Activated CD4-positive, CD25-positive, alpha-beta regulatory T cell (primary cell): ENCODE measurements at regions not wholly inside any gene's neighbourhood (a gene's known extent, or its start where the extent isn't known, plus 50 kb on each side); places are given as distances from the start of the nearest gene placed in this dataset.
"Not testable (repeated sequence)": the region's sequence is repeated elsewhere in the genome, so short reads cannot be mapped to it uniquely, and the experiment has no call there.

Experiments used
- DNase-seq, 4 experiments: peaks; one replicate each; lab custom pipeline; 2025; lab: John Stamatoyannopoulos, UW

DNA sequence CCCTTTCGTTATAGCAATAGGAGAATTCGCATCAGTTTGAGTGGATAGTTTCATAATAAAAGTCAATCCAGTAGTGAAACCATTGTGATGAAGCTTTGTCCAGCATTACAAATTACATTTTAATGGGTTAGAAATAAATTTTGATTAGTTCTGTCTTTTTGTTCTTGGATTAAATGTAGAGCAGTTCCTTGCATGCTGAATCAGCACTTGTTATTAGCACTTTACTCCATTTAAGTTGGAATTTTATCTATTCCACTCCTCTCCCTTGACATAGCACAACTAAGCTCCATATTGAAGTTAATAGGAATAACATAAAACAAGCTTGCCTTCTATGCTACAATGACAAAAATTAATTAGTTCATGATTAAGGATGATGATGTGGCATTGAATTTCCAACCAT is 624.1 kb downstream of the CCDC85A start:
- no peak for DNase-seq

DNA sequence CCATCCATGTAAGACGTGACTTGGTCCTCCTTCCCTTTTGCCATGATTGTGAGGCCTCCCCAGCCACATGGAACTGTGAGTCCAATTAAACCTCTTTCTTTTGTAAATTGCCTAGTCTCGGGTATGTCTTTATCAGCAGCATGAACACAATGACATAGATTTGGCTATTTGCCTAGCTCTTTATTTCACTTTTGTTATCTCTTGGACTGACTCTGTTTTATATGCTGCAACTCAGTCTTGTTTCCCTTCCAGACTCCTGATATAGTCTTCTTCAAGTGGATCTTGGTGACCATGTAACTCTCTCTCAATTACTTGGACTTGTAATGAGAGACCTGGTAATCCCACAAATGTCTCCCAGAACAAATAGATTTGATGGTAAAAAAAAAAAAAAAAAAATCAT is 627.6 kb downstream of the CCDC85A start:
- DNase-seq, result no peak

DNA sequence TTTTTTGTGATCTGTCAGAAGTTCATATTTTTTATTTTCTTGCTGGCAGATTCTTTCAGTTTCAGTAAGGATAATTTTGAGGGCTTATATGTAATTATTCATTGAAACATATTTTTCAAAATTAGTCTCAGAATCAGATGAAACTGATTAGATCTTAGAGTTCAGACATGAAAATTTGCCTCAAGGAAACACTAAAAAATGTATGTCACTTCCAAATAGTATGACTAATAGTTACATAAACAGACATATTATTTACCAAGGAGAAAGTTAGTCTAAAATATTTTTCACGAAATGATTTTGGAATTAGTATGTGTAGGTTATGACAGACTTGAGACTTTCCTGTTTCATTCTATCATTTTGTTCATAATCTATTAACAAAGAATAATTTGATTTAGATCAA is 628.6 kb downstream of the CCDC85A start:
- DNase-seq, result no peak

DNA sequence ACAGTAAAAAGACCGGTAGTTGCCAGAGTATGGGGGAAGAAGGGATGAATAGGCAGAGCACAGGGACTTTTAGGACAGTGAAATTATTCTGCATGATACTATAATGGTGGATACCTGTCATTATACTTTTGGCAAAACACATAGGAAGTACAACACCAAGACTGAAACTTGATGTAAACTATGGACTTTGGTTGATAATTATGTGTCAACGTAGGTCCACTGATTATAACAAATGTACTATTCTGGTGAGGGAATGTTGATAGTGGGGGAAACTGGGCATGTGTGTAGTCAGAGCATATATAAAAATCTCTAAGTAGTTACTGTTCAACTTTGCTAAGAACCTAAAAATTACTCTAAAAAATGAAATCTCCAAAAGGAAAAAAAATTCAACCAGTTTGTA is 629.7 kb downstream of the CCDC85A start:
- DNase-seq, result no peak

DNA sequence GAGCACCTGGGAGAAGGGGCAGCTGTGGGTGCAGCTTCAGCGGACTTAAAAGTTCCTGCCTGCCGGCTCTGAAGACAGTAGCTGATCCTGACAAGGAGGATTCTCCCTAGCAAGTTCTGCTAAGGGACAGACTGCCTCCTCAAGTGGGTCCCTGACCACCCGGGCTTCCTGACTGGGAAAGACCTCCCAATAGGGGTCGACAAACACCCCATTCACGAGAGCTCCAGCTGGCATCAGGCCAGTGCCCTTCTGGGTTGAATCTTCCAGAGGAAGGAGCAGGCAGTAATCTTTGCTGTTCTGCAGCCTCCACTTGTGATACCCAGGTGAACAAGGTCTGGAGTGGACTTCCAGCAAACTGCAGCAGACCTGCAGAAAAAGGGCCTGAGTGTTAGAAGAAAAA is 632.9 kb downstream of the CCDC85A start:
- no peak for DNase-seq

DNA sequence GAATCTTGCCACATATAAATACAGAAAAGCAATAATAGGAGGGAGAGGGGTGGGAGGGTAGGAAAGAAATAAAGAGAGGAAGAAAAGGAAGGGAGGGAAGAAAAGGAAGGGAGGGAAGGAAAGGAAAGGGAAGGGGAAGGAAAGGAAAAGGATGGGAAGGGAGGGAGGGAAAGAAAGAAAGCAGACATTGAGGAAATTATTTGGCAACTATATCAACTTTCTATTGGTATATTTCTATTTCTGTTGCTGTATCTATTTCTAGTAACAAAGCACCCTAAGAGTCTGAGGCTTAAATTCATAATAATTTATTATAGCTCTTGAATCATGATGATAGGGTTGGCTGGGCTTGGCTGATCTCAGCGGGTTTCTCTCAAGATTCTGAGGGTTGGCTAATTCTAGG is 648.0 kb downstream of the CCDC85A start:
- no peak for DNase-seq

DNA sequence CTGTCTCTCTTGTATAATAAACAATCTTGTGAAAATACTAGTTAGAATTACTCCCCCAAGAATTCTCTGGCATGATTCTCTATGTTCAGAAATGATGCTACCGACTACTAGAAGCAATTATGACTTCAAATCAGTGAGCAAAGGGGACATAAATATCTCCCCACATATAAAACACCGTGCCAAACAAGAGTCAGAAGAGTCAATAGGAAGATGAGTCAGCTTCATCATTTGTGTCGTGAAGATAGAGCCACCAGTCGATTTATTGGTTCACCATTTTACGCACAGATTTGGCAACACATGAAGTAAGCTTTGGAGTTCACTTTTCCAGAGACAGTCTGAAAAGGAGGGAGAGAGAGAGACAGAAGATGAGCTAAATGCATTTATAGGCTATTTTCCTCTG is 650.9 kb downstream of the CCDC85A start:
- DNase-seq, result no peak

DNA sequence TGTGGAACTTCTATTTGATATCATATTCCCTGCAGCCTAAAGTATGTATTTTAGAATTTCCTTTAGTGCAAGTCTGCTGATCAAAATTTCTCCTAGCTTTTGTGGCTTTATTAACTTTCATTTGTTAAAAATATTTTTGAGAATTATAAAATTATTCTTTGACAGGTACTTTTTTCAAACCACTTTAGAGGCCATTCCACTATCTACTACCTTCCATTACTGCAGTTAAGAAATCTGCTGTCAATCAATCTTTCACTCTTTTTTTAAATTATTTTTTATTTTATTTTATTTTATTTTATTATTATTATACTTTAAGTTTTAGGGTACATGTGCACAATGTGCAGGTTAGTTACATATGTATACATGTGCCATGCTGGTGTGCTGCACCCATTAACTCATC is 656.2 kb downstream of the CCDC85A start:
- DNase-seq, result not testable (repeated sequence)

DNA sequence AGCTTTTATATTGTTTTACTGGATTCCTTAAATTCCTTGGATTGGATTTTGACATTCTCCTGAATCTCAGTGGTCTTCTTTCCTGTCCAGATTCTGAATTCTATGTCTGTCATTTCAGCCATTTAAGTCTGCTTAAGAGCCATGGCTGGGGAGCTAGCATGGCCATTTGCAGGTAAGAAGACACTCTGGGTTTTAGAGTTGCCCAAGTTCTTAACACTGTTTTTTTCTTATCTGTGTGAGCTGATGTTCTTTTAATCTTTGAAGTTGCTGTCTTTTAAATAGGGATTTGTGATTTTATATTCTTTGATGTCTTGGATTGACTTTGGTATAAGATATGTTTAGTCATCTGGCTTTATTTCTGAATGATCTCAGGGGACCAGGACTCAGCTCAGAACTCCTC is 677.2 kb downstream of the CCDC85A start:
- DNase-seq, result no peak

DNA sequence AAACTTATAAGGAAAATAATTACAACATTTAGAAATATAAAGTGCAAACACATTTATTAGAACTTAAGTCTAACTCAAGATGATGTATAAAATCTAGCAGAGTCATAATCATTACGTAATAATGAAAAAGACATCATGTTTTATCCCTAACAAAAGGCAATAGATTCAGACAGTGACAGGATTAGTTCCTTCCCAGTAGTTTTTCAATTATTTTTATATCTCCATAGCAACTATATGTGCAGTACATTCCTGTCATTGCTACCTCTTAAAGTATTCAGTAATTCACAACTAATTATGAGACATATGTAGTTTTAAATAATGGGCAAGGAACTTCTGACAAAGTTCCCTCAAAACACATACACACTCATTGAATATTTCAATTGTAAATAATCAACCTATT is 687.9 kb downstream of the CCDC85A start:
- DNase-seq, result no peak

DNA sequence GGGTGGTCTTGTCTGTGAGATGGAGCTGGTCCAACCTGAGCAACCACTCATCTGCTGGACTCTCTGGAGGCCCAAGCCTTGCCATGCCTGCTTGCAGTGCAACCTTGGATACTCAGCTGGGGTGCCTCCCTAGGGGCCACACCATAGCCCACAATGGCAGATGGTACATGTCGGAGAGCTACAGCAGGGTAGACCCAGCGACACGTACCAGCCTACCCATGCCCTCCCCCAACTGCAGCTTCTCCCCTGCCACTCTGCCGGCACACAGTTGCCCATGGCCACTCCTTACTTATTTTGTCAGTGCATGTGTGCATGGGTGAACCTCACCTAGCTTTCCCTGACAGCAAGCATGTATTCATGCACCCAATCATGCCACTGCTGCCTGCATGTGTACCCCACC is 690.9 kb downstream of the CCDC85A start:
- no peak for DNase-seq

DNA sequence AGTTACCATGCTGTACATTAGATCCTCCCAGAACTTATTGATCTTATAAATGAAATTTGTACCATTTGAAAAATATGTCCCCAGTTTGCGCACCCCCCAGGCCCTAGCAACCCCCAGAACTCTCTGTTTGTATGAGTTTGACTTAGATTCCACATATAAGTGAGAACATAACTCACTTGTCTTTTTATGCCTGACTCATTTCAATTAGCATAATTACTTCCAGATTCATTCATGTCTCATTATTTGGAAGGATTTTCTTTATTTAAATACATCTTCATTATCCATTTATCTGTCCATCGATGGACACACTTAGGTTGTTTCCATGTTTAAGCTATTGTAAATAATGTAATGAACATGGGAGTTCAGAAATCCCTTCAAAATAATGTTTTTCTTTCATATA is 705.9 kb downstream of the CCDC85A start:
- no peak for DNase-seq

DNA sequence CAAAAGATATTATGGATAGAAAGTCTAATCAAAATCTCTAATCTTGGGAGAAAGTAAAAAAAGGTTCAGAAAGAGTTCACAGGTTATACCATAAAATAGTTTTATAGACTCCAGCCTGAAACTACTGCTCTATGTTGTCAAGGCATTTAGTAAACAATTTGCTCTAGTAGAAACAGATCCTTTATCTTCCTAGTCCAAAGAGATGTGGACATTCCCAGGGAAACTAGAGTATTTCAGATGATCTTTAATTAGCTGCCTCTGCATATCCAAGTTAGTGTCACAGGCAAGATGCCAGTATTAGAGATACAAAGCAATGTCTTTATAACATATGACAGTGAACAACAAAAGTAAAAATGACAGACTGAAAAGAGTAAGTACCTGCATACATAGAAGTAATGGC is 708.6 kb downstream of the CCDC85A start:
- no peak for DNase-seq

DNA sequence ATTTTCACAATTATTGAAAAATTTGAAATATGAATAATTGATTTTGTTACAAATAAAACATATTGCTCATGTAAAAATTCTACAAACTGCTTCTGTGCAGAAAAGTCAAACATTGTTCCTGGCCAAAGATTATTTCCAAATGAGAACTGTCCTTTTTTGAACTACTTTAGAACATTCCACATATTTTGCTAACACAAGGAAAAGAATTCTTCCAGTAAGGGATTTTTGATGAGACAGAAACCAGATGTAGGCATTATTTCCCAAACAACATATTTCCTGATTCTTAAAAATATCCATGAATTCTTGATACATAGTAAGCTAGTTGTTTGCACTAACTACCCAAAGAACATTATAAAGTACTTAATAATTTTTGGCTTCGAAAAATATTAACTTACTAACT is 715.2 kb downstream of the CCDC85A start:
- DNase-seq, result no peak

DNA sequence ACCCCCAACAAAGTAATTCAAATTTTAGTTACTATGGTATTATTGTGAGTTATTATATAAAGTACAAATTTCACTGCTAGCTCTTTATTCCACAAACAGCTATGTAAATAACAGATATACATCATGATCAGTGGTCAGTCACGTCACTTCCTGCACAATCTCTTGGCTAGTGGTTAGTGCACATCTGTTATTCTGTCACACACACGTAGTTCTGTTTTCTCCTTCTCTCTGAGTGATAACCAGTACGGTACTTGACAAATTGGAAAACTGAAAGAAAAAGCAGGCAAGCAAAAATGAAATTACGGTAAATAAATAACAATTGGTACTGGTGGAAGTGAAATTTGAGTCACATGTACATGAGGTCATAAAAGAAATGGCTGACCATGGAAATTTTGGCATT is 728.7 kb downstream of the CCDC85A start:
- DNase-seq, result no peak

DNA sequence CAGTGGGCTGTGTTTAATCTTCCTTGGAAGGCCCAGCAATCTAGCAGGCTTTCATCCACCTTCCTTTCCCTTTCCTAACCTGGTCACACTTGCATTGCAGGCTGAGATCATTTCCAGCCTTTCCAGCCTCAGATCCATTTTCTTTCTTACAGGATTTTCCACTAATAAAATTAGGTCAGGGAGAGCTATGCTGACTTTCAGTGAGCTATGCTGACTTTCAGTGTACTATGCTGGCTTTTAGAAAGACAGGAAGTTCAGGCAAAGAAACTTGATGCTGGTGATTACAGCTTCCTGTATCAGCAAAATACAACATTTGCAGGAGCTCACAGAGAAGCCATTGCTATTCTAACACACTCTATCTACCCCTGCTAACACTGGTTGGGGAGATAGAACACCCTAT is 735.0 kb downstream of the CCDC85A start:
- no peak for DNase-seq

DNA sequence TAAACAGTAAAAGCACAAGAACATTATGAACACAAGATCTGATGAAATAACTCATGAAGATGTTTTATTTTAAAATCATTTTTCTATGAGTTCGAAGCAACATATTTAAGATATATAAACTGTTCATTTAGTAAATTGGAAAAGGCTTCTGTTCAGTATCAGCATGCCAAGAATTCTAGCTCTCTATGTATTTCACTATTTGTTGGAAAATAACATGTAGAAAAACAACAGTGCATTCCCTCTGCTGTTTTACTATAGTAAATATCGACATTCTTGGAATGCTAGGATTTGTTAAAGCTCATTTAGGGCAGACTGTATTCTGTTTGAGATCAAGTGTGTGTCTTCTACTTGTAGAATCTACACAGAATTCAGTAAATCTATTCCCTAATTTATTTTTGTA is 750.2 kb downstream of the CCDC85A start:
- no peak for DNase-seq

DNA sequence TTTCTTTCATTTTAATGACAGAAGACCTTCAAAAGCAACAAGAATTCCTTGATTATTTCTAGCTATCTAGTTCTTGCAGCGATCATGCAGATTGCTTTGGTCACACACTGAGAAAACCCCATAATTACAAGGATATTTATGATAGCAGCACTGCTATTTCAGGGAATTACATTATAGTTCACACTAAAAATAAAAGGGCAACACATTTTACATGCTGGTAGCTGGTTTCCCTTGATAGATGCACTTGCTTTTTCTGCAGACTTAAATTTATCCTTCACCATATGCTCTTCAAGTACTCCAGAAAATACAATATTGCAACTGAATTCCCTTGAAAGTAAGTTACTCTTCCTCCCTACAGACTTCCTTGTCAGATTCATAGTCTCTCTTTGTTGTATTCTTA is 751.1 kb downstream of the CCDC85A start:
- no peak for DNase-seq

DNA sequence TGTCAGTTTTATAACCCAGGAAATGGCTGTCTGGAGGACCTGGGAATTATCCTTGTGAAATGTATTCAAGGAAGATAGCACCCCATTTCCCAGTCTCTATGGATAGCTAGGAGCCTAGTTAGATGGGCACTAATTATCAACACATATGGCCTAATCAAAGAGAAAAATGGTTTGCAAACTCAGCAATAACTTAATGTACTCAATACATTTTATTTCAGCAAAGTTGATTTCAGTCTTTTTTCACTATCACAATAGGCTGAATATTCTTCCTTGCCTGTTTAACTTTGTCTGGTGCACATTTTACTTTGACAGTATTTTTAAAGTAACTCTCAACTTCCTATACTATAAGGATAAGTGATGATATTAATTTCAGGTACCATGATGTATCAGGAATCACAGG is 756.3 kb downstream of the CCDC85A start:
- DNase-seq, result no peak

DNA sequence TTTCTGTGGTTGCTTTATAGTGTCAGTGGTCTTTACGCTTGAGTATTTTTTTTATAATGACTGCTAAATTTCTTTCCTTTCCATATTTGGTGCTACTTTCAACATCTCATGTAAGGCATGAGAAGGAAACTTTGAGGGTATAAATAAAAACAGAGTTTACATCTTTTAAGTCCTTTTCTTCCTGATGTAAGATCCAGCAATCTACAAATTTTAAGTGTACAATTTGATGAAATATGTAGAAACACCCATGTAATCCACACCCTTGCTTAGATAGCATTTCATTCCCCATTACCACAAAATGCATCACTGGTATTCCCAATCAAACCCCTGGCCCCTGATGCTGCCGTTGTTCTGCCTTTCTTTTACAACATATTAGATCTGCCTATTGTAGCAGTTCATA is 769.1 kb downstream of the CCDC85A start:
- DNase-seq, result no peak

DNA sequence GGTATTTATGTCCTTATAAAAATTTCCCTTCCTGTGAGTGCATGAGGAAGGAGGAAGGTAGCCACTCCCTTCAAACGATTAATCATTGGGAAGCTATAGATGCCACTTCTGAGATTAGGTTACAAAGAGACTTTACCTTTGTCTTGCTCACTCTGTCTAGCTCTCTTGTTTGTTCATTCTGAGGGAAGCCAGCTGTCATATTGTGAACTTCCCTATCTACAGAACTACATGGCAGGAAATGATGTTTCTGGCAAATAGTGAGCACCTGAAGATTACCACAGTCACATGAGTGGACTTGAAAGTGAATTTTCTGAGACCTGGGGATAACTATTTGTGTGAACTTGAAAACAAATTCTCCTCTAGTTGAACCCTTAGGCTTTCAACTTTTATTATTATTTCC is 776.8 kb downstream of the CCDC85A start:
- no peak for DNase-seq

DNA sequence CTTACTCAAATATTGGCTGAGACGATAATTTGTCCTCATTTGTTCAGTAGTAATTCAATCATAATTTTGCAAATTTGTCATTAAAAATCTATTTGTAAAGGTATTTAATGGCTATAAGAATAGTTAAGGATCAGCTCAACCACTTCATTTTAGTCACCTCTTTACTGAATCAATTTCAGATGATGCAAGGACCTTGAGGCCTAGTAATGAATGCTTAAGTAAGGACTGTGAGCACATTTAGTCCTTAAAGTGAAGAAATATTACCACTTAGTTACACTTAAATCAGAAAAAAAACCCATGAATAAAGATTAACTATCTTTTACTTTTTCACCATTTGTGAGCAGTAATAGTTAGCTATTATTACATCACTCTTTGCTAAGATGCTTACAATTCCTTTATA is 778.9 kb downstream of the CCDC85A start:
- DNase-seq, result no peak

DNA sequence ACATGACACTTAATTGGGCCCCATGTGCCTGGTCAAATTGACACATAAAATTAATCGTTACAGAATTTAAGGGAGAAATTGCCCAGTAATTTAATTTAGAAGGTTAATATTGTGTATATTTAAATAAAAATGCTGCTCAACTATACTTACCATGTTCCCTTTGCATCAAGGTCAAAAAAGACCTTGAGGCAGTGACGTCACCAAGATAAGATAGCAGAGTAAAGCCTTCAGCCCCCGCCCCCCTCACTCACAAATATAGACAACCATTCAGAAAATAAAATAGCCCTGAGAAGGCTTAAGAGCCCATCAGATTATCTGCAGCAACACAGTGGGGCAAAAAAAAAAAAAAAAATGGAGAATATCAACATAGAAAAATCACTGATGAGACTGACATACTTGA is 785.7 kb downstream of the CCDC85A start:
- no peak for DNase-seq

DNA sequence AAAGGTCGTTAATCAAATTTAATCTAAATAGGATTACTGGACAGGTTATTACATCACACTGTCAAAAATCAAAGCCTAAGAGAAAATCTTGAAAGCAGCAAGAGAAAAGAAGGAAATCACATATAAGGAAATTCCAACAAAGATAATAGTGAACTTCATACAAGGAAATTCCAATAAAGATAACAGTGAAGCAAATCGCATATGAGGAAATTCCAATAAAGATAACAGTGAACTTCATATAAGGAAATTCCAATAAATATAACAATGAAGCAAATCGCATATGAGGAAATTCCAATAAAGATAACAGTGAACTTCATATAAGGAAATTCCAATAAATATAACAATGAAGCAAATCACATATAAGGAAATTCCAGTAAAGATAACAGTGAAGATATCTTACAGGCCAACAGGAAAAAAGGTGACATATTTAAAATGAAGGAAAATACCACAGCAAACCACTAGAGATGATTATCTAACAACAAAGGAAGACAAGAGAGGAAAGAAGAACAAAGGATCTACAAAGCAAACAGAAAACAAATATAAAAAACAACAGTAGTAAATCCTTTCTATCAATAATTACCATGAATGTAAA is 787.7 kb downstream of the CCDC85A start:
- no peak for DNase-seq

DNA sequence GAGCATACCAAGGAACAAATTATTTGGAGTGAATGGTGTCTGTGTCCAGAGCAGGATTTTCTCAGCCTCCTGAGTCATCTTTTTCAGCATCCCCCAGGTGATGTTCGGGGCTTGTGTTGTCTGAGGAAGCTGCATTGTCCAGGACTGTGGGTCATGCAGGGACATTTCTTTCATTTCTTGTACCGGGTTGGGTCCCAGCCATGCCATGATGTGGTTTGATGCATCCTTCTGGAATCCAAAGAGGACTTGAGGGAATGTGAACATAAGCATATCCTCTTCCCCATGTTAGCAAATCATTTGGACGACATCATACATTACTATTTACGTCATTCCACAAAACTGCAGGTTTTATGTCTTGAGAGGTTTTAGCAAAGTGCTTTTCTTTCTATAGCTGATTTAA is 797.8 kb downstream of the CCDC85A start:
- DNase-seq, result no peak
